CD4-positive, alpha-beta T cell treated with Interleukin-17A for 4 hours (primary cell): ENCODE measurements at regions not wholly inside any gene's neighbourhood (a gene's known extent, or its start where the extent isn't known, plus 50 kb on each side); places are given as distances from the start of the nearest gene placed in this dataset.

Experiments used
- DNase-seq: peaks from one replicate; pipeline ENCODE4 v3.0.0-alpha.2; 2020; ENCODE audit warnings: mixed read lengths

DNA sequence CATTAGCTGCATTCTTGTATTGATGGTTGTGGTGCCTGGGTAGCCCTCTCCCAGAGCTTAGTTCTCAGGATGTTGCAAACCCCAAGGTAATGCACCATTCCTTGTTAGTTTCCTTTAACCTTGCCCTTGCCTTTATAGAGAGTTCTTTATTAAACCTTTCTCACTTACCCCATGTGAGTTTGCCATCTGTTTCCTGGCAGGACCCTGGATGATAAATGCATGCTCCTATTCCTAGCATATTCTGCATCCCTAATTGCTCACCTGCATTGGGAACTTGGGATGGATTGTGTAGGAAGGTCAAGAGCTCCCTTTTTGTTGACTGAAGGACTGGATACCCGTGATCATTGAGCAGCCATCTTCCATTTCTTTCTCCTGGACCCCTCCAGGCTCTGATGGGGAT lies 59.9 kb upstream of the AP1S2 start:
- DNase-seq = no peak

DNA sequence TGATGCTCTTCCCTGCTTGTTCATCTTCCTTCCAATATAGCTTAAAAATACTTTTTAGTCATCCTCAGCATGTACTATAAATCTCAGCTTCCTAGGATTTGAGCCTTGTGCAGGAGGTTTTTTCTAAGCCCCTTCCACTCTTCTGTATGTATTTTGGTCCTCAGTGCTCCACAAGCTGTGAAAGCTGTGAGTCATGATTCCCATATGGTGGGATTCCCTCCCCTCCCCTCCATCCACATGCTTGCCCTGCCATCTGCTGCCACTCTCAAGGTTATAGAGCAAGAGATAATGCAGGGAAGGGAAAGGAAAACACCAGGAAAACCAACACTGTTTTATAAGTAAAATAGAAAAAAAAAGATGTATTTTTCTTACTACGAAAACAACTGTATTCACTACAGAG lies 58.5 kb upstream of the AP1S2 start:
- no peak for DNase-seq

DNA sequence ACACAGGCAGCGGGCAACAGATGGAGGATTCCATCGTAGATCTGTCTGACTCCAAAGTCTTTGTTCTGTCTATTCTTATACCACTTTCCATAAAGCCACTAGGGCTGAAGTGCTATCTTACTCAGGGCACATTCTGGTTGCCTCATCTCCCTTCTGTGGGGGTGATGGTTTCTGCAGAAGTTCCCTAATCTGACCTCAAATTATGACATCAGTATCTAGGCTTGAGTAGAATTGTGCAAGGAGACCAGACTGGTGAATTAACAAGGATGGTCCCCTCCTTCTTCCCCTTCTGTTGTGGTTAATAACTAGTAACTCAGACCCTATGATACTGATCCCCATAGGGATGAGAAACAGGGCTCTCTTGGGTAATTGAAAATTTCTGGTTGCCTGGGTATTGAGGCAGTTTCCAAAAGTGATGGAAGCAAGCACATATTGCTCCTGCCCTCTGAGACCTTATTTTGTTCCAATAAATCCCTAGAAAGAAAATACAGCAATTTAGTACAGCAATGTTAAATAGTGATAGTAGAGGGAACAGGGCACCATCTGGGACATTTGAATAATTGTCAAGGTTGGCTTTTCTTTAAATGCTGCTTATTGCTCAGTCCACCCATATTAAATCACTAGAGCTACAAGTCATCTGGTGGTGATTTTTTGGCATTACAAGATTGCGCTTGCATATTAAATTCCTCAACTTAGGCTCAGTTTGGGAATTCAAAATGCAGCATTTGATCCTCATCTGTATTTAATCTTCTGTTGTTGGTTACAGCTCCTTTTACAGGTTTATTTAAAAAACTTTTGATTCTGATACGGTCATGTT lies 57.3 kb upstream of the AP1S2 start:
- DNase-seq = no peak

DNA sequence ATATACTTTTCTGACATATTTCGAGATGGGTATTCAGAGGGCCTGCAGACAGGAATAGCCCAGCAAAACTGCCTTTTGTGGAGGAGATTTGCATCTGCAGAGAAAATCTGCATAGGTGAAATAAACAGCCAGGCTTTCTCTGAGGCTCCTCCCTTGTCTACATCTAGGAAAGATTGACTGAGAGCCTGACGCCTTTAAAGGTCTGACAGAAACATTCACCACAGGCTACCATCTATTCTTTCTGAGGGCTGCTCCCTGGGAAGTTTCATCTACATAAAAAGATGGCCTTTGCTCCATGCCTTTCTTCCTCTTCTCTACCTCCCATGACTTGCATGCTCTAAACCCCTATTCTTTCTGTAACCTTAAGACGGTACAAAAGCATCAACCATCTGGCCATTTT lies 55.0 kb upstream of the AP1S2 start:
- DNase-seq = no peak

DNA sequence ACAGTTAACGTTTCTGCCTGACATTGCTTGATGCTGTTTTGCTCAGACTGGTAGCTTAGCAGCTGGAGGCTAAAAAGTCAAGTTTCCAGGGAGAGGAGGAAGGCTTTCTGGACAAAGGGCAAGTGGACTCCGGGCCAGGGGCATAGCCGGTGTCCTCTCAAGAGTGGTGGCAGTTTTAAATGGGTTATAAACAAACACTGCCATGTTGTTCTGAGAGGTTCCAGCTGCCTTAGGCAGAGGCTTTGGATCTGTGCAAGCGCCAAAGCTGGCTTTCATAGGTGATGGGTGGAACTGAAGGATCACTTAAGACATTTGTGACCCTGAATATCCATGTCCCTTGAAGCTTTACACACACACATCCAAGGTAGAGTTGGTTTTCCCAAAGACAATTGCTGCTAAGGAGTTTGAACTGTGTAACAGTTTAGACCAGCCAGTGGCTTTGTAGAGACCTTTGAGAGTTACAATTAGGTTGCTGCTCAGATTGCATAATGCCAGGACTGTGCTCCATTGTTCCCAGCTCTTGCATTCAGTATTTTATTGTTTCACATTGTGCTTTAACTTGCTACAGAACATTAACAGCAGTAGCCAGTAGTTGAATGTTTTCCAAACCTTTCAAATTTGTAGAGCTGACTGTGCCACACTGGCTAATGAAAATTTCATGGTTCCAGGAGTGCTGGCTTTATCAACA lies 54.1 kb upstream of the AP1S2 start:
- no peak for DNase-seq

DNA sequence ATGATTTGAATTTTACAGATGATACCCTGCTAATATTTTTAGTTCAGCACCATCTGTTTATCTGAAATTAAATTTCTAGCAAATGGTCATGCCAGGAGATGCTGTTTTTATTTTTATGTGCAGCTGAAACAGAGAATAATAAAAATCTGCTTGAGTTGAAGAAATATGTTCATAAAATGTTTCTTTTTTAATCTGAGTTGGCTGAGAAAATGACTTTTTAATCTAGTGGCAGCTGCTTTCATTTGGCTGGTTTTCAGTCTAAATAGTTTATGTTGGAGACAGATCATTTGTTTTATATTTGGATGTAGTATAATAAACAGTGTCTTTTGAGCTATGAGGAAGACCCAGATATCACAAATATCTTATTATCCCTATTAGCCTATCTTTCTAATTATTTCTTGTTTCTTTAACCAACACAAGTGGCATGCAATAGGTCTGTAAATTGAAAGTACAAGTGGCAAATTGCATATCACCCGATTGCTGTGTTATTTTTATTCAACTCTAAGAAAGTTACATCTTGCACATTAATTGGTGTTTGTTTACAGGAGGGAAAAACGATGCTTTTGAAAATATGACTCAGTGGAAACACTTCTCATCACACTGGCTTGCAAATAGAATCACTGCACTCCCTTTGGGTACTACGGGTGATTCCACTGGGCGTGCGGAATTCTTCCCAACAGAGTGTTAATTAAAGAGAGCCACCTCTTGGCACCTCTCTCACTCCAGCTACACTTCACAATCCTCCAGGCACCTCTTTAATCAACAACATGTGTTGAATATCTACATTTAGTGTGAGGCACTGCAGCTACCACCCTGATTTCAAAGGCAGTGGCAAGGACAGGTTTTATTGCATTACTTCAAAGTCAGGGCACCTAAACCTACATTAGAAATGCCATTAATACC lies 51.7 kb upstream of the AP1S2 start:
- DNase-seq = no peak
